Neural progenitor cell (in vitro differentiated cells): ENCODE measurements at regions not wholly inside any gene's neighbourhood (a gene's known extent, or its start where the extent isn't known, plus 50 kb on each side); places are given as distances from the start of the nearest gene placed in this dataset.

Experiments used
- DNase-seq: peaks from one replicate; pipeline ENCODE4 v3.0.0-alpha.2; 2016; ENCODE audit warnings: low spot score
- H2AFZ ChIP-seq: fragments of 200-600 bp; sonication (generic); replicated peaks from 2 replicates; pipeline ENCODE4 v1.6.1; 2016; ENCODE audit warnings: antibody characterized with exemption
- H3F3A ChIP-seq: fragments of 200-600 bp; sonication (generic); 2 replicates; pipeline ENCODE4 v1.6.1; 2016; ENCODE audit warnings: antibody characterized with exemption, low read depth
- H3K27ac ChIP-seq: fragments of 200-600 bp; sonication (generic); 2 replicates; pipeline ENCODE4 v1.5.1; 2016; ENCODE audit warnings: mild to moderate bottlenecking
- H3K27me3 ChIP-seq: fragments of 200-600 bp; sonication (generic); 2 replicates; pipeline ENCODE4 v1.6.1; 2016; ENCODE audit warnings: mild to moderate bottlenecking, moderate library complexity
- H3K36me3 ChIP-seq: fragments of 200-600 bp; sonication (generic); 2 replicates; pipeline ENCODE4 v1.5.1; 2016
- H3K4me1 ChIP-seq: fragments of 200-600 bp; sonication (generic); 2 replicates; pipeline ENCODE4 v1.6.1; 2016; ENCODE audit warnings: mixed run types
- H3K4me2 ChIP-seq: fragments of 200-600 bp; sonication (generic); 2 replicates; pipeline ENCODE4 v1.6.1; 2016
- H3K4me3 ChIP-seq: fragments of 200-600 bp; sonication (generic); 2 replicates; pipeline ENCODE4 v1.5.1; 2016
- H3K79me2 ChIP-seq: fragments of 200-600 bp; sonication (generic); 2 replicates; pipeline ENCODE4 v1.6.1; 2016; ENCODE audit warnings: low read depth
- H3K9ac ChIP-seq: fragments of 200-600 bp; sonication (generic); 2 replicates; pipeline ENCODE4 v1.6.1; 2016
- H3K9me3 ChIP-seq: fragments of 200-600 bp; sonication (generic); 2 replicates; pipeline ENCODE4 v1.5.1; 2016; ENCODE audit warnings: low read depth
- H4K20me1 ChIP-seq: fragments of 200-600 bp; sonication (generic); 2 replicates; pipeline ENCODE4 v1.6.1; 2016; ENCODE audit warnings: low read depth
- H3K27ac Mint-ChIP-seq: 3 replicates; pipeline ENCODE4 v1.8.0; 2021; ENCODE audit warnings: mixed read lengths
- H3K27me3 Mint-ChIP-seq: 2 replicates; pipeline ENCODE4 v1.8.0; 2022; ENCODE audit warnings: low read depth, mild to moderate bottlenecking, inconsistent platforms, moderate library complexity, mixed read lengths; ENCODE audit not compliant: insufficient read depth
- H3K36me3 Mint-ChIP-seq: 3 replicates; pipeline ENCODE4 v1.8.0; 2021; ENCODE audit warnings: mixed read lengths
- H3K4me1 Mint-ChIP-seq: 3 replicates; pipeline ENCODE4 v1.8.0; 2021; ENCODE audit warnings: mixed read lengths
- H3K4me3 Mint-ChIP-seq: 3 replicates; pipeline ENCODE4 v1.8.0; 2021; ENCODE audit warnings: mild to moderate bottlenecking, moderate library complexity, mixed read lengths
- H3K9me3 Mint-ChIP-seq: 3 replicates; pipeline ENCODE4 v1.8.0; 2020; ENCODE audit warnings: mixed read lengths
- CTCF ChIP-seq: fragments of 200-600 bp; sonication (generic); IDR thresholded peaks from 2 replicates; pipeline ENCODE4 v1.5.1; 2017; ENCODE audit warnings: antibody characterized with exemption, mild to moderate bottlenecking
- EZH2 ChIP-seq: fragments of 200-600 bp; sonication (generic); IDR thresholded peaks from 2 replicates; pipeline ENCODE4 v1.6.1; 2017; ENCODE audit warnings: antibody characterized with exemption, mild to moderate bottlenecking, moderate library complexity
- EZH2phosphoT487 ChIP-seq: fragments of 200-600 bp; sonication (generic); IDR thresholded peaks from 2 replicates; pipeline ENCODE4 v1.6.1; 2017; ENCODE audit warnings: antibody characterized with exemption

GRCh38 chr1:228938537-228938901 is 203.2 kb downstream of the RHOU start:
- Mint-ChIP-seq H3K4me3 (no peak overlapping the region), H3K4me1 (peaks cover 60% of the 10 kb centered on the region), H3K36me3 (no peaks in the 10 kb centered on the region), H3K27me3 (peaks cover 12% of the 10 kb centered on the region), H3K9me3 (no peaks in the 10 kb centered on the region), H3K27ac (peak overlapping the region; percentile 83)
- no peaks in the 10 kb centered on the region for H3K27me3 ChIP-seq
- no peaks in the 10 kb centered on the region for H3K9me3 ChIP-seq
- no peak overlapping the region for H3K27ac ChIP-seq
- H3K4me2 ChIP-seq, result no peak overlapping the region
- no peaks in the 10 kb centered on the region for H4K20me1 ChIP-seq
- H3F3A ChIP-seq, result peaks cover 23% of the 10 kb centered on the region
- DNase-seq, result no peak
- H3K4me3 ChIP-seq, result no peak overlapping the region
- H2AFZ ChIP-seq, result no peak overlapping the region
- H3K4me1 ChIP-seq, result peaks cover 48% of the 10 kb centered on the region
- no peaks in the 10 kb centered on the region for H3K36me3 ChIP-seq
- no peak overlapping the region for H3K9ac ChIP-seq
- TF ChIP-seq EZH2 (no peak), CTCF (no peak), EZH2phosphoT487 (no peak)
- H3K79me2 ChIP-seq, result no peaks in the 10 kb centered on the region

DNA sequence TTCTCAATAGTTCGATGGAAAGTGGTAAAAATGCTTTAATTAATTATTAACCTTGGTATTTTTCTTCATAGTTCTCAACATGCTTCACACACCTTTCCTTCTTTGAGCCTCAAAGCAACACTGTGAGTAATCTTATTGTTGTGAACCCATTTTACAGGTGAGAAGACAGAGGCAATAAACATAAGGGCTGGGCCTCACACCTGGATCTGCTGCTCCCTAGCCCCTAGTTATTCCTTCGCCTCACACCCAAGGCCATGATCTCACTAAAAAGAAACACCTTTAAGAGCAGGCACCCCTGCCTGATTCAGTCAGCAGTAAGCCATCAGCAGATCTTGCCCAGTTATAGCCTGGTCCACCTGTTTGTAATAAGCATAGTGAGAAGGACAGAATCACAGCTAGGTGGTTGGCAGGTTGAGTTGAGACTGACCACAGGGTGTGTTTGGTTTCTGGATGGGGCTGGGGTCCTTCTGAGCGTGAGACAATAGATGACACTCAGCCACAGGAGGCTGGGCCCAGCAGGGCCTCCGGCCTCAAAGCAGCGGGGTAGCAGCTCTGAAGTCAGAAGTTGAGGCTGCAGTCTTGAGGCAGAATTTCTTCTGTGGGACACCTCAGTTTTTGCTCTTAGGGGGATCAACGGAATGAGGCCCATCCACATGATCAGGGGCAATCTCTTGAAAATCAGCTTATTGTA is 203.9 kb downstream of the RHOU start:
- H3K27me3 Mint-ChIP-seq, result peaks cover 10% of the 10 kb centered on the region
- Histone ChIP-seq H4K20me1 (no peaks in the 10 kb centered on the region), H2AFZ (no peak overlapping the region), H3K27me3 (no peaks in the 10 kb centered on the region), H3K36me3 (no peaks in the 10 kb centered on the region), H3K79me2 (no peaks in the 10 kb centered on the region), H3K9me3 (no peaks in the 10 kb centered on the region), H3F3A (peaks cover 23% of the 10 kb centered on the region), H3K9ac (no peak overlapping the region), H3K4me2 (peak overlapping the region; percentile 38), H3K4me1 (peaks cover 48% of the 10 kb centered on the region), H3K27ac (no peak overlapping the region), H3K4me3 (no peak overlapping the region)
- DNase-seq, result no peak
- TF ChIP-seq CTCF (no peak), EZH2phosphoT487 (no peak), EZH2 (no peak)
- no peak overlapping the region for H3K4me3 Mint-ChIP-seq
- H3K9me3 Mint-ChIP-seq, result no peaks in the 10 kb centered on the region
- H3K27ac Mint-ChIP-seq, result no peak overlapping the region
- H3K36me3 Mint-ChIP-seq, result no peaks in the 10 kb centered on the region
- H3K4me1 Mint-ChIP-seq, result peaks cover 60% of the 10 kb centered on the region

- H3K9me3 ChIP-seq, result no peaks in the 10 kb centered on the region
- H3K27ac Mint-ChIP-seq, result peak overlapping the region; percentile 33
- H4K20me1 ChIP-seq, result no peaks in the 10 kb centered on the region
- H3K79me2 ChIP-seq, result no peaks in the 10 kb centered on the region
- no peaks in the 10 kb centered on the region for H3K36me3 ChIP-seq
- no peak for DNase-seq
- no peaks in the 10 kb centered on the region for H3K27me3 ChIP-seq
- H3K9ac ChIP-seq, result no peak overlapping the region
- peaks cover 13% of the 10 kb centered on the region for H3K27me3 Mint-ChIP-seq
- peaks cover 23% of the 10 kb centered on the region for H3F3A ChIP-seq
- no peak overlapping the region for H2AFZ ChIP-seq
- no peaks in the 10 kb centered on the region for H3K9me3 Mint-ChIP-seq
- TF ChIP-seq EZH2 (no peak), CTCF (no peak), EZH2phosphoT487 (no peak)
- H3K36me3 Mint-ChIP-seq, result no peaks in the 10 kb centered on the region
- H3K4me1 Mint-ChIP-seq, result peaks cover 60% of the 10 kb centered on the region
- H3K27ac ChIP-seq, result no peak overlapping the region
- H3K4me3 Mint-ChIP-seq, result no peak overlapping the region
- peaks cover 48% of the 10 kb centered on the region for H3K4me1 ChIP-seq
- no peak overlapping the region for H3K4me3 ChIP-seq
- H3K4me2 ChIP-seq, result no peak overlapping the region
Measured at GRCh38 chr1:228939881-228940392, 204.7 kb downstream of the RHOU start.
